ENCODE measurements at regions not wholly inside any gene's neighbourhood (a gene's known extent, or its start where the extent isn't known, plus 50 kb on each side); places are given as distances from the start of the nearest gene placed in this dataset.

DNA sequence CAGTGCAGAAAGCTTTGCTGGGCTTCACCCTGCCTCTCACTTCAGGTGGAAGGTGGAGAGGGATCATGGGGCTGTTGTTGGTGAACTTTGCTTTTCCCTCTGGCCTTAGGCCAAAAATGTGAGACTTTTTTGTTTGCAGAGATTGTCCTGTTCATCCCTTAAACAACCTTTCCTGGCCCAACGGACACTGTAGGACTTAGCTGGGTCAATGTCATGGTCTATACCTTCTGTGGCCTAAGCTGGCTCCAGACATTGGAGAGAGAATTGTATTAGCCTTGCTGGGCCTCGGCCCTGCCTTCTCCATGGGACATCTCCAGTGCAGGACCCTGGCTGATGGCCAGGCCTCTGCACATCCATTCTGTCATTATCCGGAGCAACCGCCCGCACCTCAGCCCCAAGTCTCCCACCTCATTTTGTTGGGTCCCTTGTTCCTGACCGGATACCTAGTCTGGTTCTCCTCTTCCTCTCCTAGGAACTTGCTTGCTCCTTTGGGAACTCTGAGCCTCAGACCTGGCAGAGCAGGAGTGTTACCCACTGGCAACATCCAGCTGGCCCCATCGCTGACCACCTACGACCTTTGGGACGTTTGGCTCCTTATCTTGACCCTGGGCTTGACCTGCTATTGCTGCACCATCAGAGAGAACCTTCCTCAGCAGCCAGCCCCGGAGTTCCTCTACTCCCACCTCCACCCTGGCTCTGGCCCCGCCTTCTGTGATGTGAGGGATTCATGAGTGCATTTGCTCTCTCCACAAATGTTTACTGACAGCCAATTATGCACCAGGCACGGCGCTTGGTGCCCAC is 128.2 kb downstream of the BANF2 start:
- TF ChIP-seq POLR2AphosphoS5 (IDR thresholded peaks at IDR 0.05) (no peak), POLR2A (IDR thresholded peaks at IDR 0.05) (no peak)
- TF ChIP-seq, protein P1, sequence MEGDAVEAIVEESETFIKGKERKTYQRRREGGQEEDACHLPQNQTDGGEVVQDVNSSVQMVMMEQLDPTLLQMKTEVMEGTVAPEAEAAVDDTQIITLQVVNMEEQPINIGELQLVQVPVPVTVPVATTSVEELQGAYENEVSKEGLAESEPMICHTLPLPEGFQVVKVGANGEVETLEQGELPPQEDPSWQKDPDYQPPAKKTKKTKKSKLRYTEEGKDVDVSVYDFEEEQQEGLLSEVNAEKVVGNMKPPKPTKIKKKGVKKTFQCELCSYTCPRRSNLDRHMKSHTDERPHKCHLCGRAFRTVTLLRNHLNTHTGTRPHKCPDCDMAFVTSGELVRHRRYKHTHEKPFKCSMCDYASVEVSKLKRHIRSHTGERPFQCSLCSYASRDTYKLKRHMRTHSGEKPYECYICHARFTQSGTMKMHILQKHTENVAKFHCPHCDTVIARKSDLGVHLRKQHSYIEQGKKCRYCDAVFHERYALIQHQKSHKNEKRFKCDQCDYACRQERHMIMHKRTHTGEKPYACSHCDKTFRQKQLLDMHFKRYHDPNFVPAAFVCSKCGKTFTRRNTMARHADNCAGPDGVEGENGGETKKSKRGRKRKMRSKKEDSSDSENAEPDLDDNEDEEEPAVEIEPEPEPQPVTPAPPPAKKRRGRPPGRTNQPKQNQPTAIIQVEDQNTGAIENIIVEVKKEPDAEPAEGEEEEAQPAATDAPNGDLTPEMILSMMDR (IDR thresholded peaks at IDR 0.05), result no peak

Data from breast epithelium (tissue), 3 donors.